Stimulated activated CD4-positive, alpha-beta T cell treated with anti-CD3 and anti-CD28 coated beads, TNF-alpha, amount 100 ng/mL, for 4 hours (primary cell): ENCODE measurements at regions not wholly inside any gene's neighbourhood (a gene's known extent, or its start where the extent isn't known, plus 50 kb on each side); places are given as distances from the start of the nearest gene placed in this dataset.
"Not testable (repeated sequence)": the region's sequence is repeated elsewhere in the genome, so short reads cannot be mapped to it uniquely, and the experiment has no call there.

Source experiments
- DNase-seq, 3 experiments: peaks; one replicate each; pipeline ENCODE4 v3.0.0-alpha.2; 2020; ENCODE audit warnings: low read depth in 3 of 3

GRCh38 chr14:34381304-34381703 lies 80.7 kb downstream of the SPTSSA start:
- DNase-seq: not testable (repeated sequence)

- no peak for DNase-seq
Observed at GRCh38 chr14:34380471-34380845, 81.6 kb downstream of the SPTSSA start.

- DNase-seq: no peak
Observed at GRCh38 chr14:34379816-34380470, 82.1 kb downstream of the SPTSSA start.

GRCh38 chr14:34376649-34377267 lies 85.3 kb downstream of the SPTSSA start:
- DNase-seq: no peak

DNA sequence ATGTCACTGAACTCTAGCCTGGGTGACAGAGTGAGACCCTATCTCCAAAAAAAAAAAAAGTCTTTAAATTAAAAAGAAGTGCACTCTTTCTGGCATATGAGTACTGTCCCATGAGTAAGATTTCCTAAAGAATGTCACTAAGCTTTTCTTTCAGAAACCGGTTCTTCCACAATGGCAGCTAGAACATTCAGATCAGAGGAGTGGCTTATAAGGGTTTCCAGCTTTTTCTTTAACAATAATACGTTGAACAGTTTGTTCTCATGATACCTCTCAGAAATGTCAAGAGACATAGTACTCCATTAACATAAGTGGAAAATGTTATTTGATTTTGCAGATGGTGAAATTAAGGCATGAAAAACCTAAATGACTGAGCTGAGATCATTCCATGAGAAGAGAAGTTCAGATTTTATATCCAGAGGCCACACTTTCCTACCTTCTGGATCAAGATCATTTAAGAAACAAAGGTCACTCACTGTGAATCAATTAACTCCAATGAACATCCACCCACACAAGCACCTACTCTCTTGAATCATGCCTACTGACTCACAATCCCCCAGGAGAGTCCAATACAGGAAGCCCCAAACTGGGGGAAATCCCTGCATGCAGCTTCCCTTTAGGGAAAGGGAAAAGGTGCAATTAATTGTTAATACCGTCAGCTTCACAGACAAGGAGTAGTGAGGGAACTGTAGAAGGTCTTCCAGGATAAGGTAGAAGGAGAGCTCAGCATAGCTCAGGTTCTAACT lies 86.9 kb downstream of the SPTSSA start:
- DNase-seq: no peak

DNA sequence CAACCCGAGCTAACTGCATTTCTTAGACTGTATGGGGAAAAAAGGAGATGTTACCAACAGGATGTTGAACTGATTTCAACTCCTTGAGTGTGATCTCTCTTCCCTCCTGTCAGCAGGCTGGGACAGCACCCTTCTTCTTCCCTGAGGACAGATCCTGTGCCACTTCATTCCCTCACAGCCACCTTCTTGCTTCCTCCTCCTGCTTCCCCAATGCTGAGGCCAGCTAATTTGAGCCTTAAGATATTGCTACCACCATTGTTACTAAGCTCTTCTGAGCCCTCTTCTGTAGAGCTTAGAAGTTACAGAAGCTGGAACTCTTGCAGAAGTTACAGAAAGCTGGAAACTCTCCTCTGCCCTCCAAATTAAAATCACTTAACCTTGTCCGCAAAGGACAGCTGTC lies 88.8 kb downstream of the SPTSSA start:
- no peak for DNase-seq

DNA sequence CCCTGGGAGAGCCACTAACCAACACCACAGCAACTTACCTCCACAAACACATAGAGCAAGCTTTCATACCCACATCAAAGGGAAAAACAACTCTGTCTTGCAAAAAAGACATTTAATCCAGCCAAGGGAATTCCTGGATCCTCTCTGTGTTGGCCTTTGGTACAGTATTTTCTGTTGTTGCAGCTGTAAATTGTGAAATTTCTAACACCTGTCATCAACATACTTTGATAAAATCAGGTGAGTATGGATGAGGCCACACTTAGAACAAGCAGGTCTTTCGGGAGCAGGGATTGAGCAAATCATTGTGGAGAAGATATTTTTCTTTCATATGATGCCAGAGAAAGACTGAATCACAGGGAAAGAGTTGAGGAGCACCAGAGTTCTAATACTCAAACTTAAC lies 89.3 kb downstream of the SPTSSA start:
- no peak for DNase-seq

- DNase-seq: no peak
Observed at GRCh38 chr14:34369648-34370030, 92.4 kb downstream of the SPTSSA start.

DNA sequence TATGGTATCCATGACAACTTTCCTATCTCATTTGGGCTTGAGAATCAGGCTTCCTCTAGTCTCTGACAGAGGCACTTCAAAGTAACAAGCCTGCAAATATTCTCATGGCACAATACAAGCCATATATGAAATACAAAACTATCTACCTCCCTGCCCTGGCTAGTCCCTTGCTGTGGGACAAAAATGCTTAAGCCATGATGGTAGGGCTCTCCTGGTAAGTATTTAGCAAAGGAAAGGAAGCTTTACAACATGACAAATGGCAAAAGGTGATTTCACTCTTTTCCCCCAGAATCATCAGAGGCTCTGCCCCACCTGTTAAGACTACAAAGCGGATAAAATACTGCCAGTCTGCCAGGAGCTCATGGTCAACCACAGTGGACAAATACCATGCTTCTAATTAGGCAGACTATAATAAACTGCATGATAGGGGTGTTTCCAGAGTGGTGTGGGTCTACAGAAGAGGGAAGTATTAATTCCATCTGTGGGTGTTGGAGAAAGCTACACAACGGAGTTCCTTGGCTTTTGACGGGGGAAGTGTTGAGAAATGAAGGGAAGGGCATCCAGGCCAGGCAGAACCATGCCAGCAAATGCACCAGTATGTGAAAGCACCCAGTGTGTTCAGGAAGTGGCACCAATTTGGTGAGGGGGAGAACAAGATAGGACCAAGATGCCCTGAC lies 92.9 kb downstream of the SPTSSA start:
- no peak for DNase-seq

DNA sequence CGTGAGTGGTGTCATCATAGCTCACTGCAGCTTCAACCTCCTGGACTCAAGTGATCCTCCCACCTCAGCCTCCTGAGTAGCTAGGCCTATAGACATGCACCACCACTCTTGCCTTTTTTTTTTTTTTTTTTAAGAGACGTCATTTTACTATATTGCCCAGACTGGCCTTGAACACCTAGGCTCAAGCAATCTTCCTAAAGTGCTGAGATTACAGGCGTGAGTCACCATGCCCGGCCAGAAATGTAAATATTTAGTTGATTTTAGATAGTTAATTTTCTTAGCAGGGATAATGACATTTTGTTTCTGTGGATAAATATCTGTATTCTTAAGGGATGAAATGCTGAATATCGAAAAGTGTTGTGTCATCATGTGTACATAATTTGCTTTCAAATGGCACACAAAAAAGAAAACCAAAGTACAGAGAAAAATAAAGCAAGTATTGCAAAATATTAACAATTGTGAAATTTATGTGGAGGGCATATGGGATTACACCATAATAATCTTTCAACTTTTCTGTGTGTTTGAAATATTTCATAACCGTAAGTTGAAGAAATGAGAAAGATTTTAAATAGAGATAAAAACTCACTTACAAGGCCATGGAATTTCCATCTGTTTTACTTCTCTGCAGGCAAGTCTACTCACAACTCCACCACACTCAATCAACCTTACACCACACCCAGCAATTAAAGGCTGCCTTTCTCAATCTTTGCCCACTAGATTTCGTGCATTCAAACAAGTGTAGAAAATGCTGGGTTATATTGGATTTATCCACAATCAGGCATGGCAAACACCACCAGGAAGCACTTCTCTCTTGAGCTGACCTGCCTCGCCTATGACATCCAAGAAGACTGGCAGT lies 93.7 kb downstream of the SPTSSA start:
- DNase-seq: no peak

GRCh38 chr14:34365309-34365915 lies 96.6 kb downstream of the SPTSSA start:
- no peak for DNase-seq

- no peak for DNase-seq
Observed at GRCh38 chr14:34364201-34364600, 97.8 kb downstream of the SPTSSA start.

DNA sequence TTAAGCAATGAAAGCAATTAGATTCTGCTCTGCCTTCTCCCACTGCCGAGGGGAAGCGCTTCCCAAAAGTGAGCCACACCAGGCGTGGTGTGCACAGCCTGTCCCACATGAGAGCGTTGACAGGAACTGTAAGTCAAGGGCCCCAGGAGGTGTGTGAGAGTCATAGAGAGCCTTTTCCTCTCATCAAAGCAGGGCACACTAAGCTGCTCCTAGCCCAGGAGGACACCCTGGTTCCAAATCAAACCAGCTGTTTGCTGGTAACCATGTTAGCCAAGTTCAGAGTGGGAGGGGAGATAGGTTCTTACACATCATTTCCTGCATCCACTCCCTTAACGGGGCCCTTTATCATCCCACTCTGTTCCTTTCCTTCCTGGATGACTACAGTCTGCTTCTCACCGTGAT lies 98.3 kb downstream of the SPTSSA start:
- DNase-seq: no peak

- no peak for DNase-seq
Observed at GRCh38 chr14:34362641-34363251, 99.3 kb downstream of the SPTSSA start.

DNA sequence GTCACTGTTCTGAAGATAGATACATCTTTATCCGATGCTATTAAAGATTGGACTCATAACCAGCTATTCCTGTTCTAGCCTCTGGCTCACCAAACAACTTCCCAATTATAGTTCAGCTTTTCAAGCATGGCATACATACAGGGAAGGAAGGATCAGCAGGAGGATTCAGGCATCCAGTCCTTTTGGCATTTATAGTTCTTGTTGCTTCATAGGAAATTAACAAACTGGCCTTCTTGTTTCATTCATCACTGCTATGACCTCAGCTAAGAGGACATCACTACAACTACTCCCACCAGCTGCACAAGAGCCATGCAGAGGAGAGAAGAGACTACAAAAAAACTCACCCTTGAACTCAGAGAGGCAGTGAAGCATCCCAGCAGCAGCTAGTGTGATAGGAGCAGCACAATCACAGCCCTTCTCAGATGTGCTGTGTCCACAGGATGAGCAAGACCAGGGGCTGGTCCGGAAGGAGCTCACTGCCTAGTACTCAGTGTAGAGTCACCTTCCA lies 100.5 kb downstream of the SPTSSA start:
- DNase-seq: no peak

DNA sequence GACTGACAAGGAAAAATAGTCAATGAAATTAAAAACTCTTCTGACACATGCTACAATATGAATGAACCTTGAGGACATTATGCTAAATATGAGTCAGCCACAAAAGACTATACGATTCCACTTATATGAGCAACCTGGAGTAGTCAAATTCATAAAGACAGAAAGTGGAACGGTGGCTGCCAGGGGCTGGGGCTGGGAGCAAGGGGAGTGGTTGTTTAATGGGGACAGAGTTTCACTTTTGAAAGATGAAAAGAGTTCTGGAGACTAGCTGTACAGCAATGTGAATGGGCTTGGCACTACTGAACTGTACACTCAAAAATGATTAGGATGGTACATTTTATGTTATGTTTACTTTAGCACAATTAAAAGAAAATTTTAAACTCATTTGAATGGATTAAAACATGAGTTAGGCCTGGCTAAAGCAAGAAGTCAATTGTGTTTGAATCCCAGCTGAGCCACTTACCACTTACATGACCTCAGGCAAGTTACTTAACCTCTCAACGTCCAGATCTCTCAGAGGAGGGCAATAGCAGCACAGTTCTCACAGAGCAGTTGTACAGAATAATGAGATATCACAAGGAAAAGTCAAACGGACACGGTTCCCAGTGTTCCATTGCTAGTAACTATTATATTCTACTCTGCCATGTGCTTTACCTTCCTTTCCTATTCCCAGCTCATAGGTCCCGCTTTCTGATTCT lies 102.5 kb downstream of the SPTSSA start:
- no peak for DNase-seq

DNA sequence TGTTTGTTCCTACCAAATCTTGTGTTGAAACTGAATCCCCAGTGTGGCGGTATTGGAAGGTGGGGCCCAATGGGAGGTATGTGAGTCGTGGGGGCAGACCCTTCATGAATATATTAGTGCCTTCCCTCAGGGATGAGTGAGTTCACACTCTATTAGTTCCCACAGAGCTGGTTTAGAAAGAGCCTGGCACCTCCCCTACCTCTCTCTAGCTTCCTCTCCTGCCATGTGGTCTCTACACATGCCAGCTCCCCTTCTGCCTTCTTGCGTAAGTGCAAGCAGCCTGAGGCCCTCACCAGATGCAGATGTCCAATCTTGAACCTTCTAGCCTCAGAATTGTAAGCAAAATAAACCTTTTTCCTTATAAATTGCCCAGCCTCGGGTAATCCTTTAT lies 105.8 kb downstream of the SPTSSA start:
- DNase-seq: no peak

DNA sequence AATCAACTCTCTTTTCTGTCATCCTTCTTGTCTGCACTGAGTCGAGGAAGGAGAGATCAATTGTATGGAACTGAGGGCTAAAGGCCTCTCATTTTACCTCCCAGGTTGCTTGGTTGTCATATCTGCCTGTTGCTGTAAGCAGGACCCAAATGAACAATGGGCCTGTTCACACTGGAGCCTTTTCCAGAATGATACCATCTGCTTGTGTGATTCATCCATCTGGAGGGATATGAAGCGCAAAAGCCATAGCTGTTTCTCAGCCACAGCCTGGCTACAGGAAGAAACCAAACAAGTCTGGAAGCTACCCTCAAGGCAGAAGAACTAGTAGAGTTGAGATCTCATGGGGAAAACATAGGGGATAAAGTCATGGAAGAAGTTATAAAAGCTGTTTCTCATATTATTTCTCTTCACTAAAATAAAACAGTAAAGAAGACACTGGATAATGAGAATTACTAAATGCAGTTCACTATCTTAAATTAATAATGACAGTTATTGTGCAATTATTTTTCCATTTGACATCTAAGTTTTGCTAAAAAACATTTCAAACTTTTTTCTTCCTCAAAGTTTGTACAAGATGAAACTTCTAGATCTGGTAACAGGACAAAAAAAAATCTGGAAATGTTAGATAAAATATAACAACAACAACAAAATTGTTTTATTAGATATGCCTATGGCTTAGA lies 106.3 kb downstream of the SPTSSA start:
- DNase-seq: no peak

DNA sequence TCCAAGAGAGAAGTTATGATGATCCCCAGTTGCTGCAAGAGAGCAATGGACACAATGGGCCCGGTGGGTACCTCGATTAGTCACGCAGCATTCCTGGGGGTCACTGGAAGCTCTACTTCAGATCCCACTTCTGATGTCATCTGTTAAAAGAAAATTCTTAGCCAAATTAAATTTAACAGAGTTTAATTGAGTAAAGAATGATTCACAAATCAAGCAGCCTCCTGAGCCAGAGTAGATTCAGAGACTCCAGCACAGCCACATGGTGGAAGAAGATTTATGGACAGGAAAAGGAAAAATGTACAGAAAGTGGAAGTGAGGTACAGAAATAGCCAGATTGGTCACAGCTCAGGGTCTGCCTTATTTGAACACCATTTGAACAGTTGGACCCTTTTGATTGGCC lies 107.5 kb downstream of the SPTSSA start:
- no peak for DNase-seq
